Omental fat pad (tissue), 3 donors: ENCODE measurements at regions not wholly inside any gene's neighbourhood (a gene's known extent, or its start where the extent isn't known, plus 50 kb on each side); places are given as distances from the start of the nearest gene placed in this dataset.
"Not testable (repeated sequence)": the region's sequence is repeated elsewhere in the genome, so short reads cannot be mapped to it uniquely, and the experiment has no call there.

Source experiments
- ATAC-seq: fragments of 150-250 bp; one replicate; pipeline ENCODE4 v1.9.1; 2016; ENCODE audit warnings: mild to moderate bottlenecking, moderate library complexity; ENCODE audit not compliant: low FRiP score
- DNase-seq: peaks from one replicate; pipeline ENCODE4 v3.0.0-alpha.2; 2019; ENCODE audit warnings: low spot score
- TF ChIP-seq, protein P1 (sequence below), 3 donors: fragments of 450-650 bp; IDR thresholded peaks; one replicate each; pipeline ENCODE4 v1.5.1; 2016 to 2017; ENCODE audit warnings: antibody characterized with exemption in 3 of 3, mild to moderate bottlenecking in 3 of 3, moderate library complexity in 2 of 3

DNA sequence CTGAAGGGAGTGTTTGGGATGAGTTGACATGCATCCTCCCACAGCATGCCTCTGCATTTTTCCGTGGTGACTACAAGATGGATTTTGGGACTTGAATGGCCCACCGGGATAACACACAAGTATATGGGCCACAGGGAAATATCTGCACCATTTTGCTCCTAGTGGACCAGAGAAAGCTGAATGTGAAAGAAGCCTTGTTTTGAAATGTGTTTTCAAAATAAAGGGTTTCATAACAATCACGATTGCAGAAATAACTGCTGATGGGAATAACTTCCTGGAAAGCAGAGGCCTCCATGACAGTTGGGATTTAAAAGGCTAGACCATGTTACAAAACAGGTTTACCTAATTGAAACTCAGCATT is 77.5 kb upstream of the PRR23C start:
- TF ChIP-seq, protein P1, sequence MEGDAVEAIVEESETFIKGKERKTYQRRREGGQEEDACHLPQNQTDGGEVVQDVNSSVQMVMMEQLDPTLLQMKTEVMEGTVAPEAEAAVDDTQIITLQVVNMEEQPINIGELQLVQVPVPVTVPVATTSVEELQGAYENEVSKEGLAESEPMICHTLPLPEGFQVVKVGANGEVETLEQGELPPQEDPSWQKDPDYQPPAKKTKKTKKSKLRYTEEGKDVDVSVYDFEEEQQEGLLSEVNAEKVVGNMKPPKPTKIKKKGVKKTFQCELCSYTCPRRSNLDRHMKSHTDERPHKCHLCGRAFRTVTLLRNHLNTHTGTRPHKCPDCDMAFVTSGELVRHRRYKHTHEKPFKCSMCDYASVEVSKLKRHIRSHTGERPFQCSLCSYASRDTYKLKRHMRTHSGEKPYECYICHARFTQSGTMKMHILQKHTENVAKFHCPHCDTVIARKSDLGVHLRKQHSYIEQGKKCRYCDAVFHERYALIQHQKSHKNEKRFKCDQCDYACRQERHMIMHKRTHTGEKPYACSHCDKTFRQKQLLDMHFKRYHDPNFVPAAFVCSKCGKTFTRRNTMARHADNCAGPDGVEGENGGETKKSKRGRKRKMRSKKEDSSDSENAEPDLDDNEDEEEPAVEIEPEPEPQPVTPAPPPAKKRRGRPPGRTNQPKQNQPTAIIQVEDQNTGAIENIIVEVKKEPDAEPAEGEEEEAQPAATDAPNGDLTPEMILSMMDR (IDR thresholded peaks at IDR 0.05) = no peak
- DNase-seq (no peak), ATAC-seq (peak; percentile 90)

DNA sequence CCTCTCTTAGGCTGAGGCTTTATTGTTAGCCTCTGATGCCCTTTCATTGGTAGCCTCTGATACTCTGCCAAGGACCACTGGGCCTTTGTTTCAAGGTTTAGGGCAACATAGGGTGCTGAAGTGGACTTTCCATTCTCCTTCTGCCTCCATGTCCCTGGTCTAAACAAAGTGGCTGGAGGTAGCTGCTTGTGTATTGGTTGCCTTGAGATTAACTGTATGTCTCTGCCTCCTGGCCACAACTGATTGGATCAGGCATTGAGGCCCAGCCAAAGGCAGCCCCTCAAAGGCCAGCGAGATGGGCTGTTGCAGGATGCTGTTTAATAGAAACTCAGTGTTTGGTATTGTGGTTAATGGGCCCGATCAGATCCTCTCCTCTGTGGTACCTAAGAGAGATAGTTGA is 77.9 kb upstream of the PRR23C start:
- ATAC-seq = no peak
- no peak for DNase-seq
- TF ChIP-seq, protein P1 (IDR thresholded peaks at IDR 0.05) = no peak

DNA sequence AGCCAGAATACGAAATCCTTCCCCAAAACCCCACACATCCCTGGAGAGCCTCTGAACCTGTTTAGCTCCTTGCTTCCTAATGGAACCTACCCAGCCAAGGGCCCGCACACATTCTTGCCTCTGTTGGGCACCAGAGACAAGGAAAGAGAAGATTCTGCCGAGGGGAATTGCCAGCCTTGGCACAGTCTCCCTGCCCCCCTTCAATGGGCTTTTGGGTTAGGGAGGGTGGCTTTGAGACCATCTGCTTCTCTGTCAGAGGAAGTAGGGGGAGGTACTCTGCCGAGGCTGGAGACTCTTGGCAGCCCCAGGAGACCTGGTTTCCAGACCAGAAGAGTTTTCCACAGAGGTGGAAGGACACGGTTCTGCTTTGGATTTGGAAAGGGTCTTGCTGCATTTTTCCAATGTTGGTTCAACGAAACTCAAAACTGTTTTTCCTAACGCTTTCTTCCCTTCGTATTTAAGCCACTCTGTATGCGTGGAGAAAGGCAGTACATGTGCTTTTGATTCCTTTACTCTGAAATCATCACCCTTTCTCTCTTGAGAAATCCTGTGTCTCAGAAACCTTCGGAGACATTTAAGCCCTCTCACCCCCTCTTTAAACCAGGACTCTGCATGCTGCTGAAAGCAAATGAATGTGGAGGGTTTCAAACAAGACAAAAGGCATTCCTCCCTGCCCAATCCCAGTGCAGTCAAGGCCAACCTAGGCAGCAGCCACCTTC is 78.8 kb upstream of the PRR23C start:
- no peak for DNase-seq
- TF ChIP-seq, protein P1 (IDR thresholded peaks at IDR 0.05) = no peak
- no peak for ATAC-seq

DNA sequence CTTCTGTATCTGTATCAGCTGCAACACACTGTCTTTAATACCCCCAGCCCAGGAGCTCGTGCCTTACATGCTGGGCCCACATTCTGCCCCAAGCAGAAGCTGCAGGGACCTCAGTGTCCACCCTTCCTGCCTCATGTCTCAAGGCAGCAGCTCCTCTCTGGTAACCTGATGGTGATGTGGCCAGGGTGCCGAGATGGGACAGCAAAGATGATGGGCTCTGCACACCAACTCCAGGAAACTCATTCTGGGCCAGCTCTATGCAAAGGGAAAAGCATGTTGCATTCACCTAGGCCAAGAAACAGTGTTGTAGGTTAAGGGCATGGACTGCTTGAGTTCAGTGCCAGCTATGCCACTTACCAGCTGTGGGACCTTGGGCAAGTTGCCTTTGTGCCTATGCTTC is 79.5 kb upstream of the PRR23C start:
- ATAC-seq (no peak), DNase-seq (no peak)
- TF ChIP-seq, protein P1 (IDR thresholded peaks at IDR 0.05) = no peak

DNA sequence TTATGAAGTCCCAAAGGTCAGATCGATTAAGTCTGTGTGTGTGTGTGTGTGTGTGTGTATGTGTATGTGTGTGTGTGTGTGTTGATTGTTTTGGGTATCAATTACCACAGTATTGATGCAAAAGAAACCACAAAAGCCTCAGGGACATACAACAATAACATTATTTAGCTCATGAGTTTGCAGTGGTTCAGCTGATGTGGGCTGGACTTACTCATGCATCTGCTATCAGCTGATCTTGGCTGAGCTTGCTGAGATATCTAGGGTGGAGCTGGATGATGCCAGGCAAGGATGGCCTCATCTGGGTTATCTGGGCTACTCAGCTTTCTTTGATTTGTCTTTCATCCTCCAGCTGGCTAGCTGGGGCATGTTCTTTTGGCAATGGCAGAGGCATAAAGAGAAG is 82.4 kb upstream of the PRR23C start:
- ATAC-seq (no peak), DNase-seq (no peak)
- TF ChIP-seq, protein P1 (IDR thresholded peaks at IDR 0.05) = no peak

DNA sequence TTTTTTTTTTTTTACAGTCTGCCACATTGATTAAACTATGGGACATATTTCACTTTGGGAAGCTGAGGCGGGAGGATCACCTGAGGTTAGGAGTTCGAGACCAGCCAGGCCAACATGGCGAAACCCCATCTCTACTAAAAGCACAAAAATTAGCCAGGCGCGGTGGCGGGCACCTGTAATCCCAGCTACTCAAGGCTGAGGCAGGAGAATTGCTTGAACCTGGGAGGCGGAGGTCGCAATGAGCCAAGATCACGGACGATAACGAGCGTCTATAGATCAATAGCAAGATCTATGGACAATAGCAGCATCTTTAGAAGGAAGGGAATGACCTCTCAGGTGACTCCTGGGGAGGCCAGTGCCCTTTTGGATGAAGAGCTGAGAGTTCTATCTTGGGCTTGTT is 82.9 kb upstream of the PRR23C start:
- ATAC-seq, DNase-seq: not testable (repeated sequence)

GRCh38 chr3:139128803-139129202 is 84.1 kb upstream of the PRR23C start:
- DNase-seq (no peak), ATAC-seq (no peak)
- TF ChIP-seq, protein P1 (IDR thresholded peaks at IDR 0.05) = no peak
